NCI-H446 treated with DMSO at 0.1 percent for 48 hours (cell line): ENCODE measurements at regions not wholly inside any gene's neighbourhood (a gene's known extent, or its start where the extent isn't known, plus 50 kb on each side); places are given as distances from the start of the nearest gene placed in this dataset.
"Not testable (repeated sequence)": the region's sequence is repeated elsewhere in the genome, so short reads cannot be mapped to it uniquely, and the experiment has no call there.

Experiments
- DNase-seq: peaks from one replicate; lab custom pipeline; 2025; lab: John Stamatoyannopoulos, UW

DNA sequence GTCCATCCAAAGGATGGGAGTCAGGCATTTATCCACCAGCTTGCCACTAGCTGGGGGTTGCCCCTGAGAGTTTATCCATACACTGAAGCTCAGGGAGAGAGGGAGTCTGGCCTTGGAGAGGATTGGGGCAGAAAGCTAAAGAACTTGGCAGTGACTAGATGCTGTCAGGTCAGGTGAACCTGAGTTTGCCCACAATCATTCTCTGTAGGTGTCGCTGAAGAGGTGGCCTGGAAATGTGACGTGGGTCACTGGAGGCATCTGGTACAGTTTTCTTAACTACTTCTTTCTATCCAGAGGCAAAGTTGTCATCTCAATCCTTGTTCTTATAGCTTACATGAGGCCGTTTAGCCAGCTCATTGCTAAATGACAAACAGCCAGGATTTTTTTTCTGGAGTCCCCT lies 298.0 kb upstream of the CTNNB1 start:
- no peak for DNase-seq

DNA sequence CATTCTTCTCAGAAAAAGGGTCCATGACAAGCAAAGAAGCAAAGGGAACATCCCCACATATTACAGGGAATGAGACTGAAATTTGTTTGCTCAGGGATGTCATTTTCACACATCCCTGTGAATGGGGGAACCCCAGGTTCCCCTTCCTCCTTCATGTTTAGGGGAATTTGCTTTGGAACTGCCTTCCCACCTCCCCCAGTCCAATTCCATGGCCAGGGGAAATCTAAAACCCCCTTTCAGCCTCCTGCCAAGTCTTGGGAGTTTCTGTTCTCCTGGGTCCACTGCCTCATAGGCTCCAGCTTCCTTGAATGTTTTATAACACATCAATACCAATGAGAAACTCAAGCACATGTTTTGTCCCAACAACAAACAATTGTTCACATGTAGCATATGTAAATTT lies 297.5 kb upstream of the CTNNB1 start:
- DNase-seq: no peak

DNA sequence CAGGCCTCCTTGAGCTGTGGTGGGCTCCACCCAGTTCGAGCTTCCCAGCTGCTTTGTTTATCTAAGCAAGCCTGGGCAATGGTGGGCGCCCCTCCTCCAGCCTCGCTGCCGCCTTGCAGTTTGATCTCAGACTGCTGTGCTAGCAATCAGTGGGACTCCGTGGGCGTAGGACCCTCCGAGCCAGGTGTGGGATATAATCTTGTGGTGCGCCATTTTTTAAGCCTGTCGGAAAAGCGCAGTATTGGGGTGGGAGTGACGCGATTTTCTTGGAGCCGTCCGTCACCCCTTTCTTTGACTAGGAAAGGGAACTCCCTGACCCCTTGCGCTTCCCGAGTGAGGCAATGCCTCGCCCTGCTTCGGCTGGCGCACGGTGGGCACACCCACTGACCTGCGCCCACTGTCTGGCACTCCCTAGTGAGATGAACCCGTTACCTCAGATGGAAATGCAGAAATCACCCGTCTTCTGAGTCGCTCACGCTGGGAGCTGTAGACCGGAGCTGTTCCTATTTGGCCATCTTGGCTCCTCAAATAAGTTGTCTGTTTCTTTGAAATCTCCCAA lies 291.3 kb upstream of the CTNNB1 start:
- not testable (repeated sequence) for DNase-seq

DNA sequence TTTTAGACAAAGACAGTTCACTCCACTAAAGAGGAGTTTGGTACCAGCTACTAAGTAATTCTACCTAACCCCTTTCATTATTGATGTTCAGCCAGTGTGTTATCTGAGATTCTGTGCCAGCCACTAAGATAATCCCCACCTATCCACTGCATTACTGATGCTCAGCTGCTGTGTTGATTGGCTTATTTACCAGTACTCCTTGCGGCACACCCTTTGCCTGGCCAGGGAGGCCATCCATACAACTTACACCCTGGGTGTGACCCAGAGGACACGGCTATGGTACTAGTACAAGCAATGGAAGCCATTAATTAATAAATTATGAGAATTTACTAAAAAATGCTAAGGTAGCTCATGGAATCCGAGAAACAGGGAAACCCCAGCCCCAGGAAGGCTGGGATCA lies 290.7 kb upstream of the CTNNB1 start:
- DNase-seq: no peak

DNA sequence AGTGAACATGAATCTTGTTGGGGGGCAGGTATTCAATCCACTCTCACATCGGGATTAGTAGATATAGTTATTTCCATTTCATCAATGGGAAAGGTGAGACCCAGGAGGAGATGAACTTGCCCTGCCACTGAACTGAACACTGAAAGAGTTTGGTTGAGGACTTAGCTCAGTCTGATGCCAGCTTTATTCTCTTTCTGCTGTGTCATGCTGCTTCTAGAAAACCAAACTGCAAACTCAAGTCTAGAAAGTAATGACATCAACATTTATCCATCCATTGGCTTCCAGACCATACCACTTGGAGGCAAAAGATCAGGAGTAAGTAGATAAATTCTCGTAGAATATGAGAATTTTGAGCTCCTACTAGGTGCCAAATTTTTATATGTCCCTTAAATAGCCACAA lies 288.0 kb upstream of the CTNNB1 start:
- no peak for DNase-seq

DNA sequence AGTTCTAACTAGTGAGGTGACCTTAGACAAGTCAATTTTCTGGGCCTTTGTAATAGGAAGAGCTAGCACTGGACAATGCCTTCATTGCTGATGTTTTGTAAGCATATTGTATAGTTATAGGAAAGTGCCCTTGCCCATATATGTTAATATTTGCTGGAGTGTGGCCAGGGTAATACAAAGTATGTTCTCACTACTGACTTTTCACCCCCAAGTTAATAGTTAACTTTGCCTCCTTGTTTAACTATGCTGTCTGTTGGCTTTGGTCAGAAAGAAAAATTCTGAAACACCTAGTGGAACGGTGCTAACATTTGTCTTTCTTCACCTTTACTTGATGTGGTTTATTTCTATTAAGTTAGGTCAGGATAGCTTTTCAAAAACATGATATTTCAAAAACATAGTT lies 287.4 kb upstream of the CTNNB1 start:
- DNase-seq: no peak

DNA sequence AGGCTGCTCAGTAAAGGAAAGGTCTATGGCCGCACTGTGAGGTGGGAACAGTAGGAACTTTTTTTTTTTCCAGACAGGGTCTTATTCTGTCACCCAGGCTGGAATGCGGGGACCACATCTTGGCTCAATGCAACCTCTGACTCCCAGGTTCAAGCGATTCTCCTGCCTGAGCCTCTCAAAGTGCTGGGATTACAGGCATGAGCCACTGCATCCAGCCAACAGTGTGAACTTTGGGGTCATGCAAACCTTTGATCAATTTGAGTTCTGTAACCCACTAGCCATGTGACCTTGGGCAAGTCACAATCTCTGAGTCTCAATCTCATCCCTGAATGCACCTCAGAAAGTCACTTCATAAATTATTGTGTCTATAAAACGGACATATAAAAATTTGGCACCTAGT lies 286.8 kb upstream of the CTNNB1 start:
- no peak for DNase-seq

DNA sequence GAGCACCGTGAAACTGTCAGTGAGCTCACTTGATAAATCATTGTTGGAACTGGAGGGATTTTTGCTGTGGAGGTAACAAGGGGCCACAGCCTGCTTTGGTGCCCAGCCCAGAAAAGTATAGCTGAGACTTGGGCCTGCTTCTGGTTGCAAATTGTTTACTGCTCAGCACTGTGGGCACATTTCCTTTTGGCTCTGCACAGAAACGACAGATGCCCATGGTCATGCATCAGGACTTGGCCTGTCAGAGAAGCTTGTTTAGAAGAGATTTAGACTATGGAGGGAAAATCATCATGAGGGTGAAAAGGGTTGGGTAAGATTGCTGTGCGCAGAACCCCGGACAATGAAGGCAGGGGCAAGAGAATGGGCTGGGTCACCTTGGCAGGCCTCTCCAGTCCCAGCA lies 286.1 kb upstream of the CTNNB1 start:
- peak; percentile 70 for DNase-seq

DNA sequence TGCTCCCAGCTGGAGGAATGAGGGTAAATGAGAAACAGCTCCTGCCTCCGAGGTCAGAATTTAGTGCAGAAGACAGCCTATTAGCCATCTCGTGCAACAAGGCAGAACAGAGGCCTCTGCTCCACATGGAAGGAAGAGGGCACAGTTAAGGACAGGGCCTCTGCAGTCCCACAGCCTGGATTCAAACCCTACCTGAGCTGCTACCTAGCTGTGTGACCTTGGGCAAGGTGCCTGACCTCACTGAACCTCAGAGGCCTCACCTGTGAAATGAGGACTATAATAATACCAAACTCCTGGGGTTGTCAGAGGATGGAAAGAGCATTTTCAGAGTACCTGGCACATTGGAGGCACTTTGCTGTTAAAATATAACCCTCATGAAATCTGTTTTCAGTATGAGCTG lies 285.7 kb upstream of the CTNNB1 start:
- no peak for DNase-seq

DNA sequence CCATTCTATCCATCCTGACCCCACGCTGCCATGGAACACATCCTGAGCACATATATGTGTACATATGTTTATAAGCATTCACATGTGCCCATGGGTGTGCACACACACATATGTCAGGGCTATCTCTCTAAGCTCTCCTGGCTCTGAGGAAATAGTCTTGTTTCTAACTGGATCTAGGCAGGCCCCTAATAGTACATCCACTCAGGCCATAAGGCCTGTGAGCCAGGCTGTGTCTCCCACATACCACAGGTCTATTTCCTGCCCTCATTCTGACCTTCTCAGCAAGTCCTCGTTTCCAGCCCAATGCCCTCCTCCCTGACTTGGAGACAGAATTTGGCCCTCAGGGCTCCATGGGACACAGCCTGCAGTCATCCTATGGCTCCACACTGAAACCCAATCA lies 284.8 kb upstream of the CTNNB1 start:
- no peak for DNase-seq

DNA sequence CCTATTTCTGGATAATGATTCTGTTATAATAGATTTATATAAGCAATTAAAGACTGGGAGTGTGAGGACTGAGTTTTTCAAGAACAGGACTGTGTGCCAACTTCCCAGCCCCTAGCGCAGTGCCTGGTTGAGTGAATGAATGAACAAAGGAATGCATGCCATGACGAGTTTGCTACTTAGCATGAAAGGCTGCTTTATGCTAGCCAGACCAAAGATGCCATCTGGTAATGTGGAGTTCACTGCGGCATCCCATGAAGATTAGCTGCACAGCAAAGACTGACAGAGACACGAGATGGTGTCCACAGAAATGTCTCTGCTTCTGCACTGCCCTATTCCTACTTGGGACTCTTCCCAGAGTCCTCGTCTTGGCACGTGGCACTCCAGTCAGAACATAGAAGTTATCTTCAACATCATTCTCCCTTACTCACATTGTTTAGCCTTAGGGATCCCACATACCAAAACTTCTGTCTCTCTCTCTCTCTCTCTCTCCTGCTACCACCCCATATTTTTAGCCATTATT lies 283.9 kb upstream of the CTNNB1 start:
- no peak for DNase-seq

DNA sequence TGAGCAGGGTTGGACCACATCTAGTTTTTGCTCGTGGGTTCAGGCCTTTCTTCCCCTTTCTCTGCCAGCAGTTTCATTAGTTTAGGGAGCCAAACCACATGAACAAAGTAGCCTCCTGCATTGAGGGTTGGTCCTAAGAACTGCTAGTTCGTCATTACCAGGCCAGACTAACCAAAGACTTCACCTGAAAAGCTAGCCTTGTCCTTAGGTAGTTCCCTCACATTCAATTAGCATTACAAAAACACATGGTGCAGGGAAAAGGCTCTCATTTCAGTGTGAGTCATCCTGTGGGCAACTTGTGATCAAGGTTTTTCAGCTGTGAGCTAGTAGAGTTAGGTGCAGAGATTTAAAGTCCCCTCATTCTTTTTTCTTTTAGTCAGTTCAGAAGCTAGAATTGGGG lies 279.3 kb upstream of the CTNNB1 start:
- DNase-seq: no peak

DNA sequence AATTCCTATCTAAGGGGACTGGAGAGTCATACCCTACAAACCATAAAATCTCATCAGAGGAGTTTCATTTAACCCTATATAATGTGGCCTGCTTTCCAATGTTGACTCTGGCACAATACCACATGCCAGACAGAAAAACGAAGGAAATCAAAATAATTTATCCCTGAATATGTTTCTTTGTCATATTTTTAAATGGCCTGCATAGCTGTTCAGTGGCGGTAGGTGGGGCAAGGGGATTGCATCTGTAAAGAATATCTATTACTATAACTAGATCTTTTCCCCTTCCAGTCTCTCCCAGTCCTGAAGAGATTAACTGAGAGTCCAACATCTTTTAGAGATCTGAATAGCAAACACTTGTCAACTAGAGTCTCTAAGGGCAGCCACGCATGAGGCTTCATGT lies 278.1 kb upstream of the CTNNB1 start:
- no peak for DNase-seq

DNA sequence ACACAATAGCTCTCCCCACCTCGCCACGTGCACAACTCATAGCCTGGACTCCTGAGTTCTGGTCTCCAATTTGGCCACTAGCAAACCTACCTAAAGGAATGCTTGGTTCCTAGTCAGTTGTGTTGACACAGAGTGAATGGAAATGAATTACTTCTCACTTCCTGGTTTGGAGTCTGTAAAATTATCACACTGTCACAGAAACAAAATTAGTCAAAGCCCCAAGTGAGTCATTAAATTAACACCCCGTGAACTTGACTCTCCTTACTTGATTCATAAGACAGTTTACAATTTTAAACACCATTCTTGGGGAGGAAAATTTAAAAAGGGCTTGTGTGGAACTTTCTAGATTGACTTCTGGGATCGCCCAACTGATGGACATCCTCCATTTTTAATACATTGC lies 276.2 kb upstream of the CTNNB1 start:
- DNase-seq: no peak

DNA sequence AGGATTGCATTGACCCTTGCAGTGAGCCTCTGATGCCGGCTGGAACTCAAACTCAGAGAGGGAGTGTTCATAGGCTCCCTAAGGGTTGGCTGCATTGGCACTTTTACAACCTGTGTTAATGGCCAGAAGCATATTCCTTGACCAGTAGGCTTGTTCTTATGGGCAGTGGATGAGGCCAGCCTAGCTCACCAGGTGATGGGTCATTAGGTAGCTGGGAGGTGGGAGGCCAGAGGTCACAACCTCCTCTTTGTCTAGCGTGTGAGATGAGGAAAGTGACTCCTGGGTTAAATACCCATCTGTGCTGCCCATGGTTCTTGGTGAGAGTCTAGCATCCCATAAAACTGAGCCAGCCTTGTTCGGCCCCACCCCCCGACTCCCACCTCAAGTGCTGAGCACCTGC lies 275.7 kb upstream of the CTNNB1 start:
- DNase-seq: no peak

DNA sequence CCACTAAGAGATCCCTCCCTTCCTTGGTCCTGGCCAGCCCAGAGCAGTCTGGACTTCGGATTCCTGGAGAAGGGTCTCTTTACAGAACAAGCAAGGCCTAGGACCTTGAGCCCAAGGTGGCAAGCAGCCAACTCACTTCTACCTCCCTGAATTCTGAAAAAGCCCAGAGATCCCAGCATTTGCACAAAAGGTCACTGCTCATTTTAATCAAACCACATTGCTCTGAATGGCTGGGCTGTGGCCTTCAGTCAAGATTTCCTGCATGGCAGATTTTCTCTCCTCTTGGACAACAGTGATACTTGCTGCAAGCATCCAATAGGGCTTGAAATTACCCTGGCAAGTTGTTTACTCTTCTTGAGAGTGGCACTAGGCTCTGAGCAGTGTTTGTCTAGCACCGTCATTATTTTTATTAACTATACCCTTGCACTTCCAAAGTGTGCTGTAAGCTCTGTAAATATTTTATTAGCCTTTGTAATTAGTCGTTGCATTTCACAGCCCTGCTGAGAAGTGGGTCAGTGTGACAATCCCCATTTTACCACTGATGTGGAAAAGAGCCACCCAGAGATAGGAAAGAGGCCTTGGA lies 274.7 kb upstream of the CTNNB1 start:
- DNase-seq: no peak

DNA sequence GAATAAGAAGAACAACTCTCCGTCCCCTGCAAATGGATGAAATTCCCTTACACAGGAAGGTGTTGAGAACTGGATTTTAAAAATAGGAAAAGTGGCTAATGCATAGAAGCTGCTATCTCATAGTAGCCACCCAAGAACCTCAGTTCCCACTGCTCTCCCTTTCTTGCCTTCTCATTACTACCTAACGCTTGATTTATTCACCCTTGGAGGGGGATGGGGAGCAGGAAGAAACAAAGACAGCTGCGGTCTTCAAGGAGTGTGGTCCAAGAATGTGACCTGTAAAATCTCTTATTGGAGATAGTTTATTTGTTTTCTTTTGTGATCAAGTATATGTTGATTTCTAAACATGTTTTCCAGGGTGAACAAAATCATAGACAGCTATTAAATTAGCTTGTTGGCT lies 274.1 kb upstream of the CTNNB1 start:
- no peak for DNase-seq

DNA sequence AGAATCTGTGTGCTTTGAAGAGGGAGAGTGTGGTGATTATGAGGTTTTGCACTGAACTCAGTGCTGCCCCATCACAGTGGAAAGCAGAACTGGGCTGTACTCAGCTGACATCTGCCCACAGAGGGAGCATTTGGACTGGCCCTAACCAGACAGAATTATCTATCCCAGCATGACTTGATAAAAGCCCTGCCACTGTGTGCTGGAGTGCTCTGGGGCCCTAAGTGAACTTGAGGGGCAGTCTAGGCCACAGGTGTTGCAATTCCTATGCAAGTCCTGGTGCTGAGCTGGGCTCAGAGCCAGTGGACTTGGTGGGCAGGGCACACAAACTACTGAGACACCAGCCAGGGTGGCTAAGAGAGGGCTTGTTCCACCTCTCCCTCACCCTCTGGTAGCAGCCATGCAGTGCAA lies 269.2 kb upstream of the CTNNB1 start:
- DNase-seq: no peak

DNA sequence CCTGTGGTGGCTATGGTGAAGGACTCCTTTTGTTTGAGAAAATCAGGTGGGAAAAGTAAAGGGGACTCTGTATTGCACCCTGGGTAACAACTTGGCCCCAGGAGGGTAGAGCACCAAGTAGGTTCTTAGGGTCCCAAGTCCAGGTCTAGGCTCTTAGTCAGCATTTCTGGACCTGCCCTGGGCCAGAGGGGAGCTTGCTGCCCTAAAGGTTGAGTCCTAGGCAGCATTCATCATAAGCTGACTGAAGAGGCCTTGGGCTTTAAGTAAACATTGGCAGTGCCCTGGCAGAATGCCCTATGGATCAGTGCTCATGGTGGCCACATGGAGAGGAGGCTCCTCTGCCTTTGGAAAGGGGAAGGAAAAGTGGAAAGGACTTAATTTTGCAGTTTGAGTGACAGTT lies 268.5 kb upstream of the CTNNB1 start:
- no peak for DNase-seq

DNA sequence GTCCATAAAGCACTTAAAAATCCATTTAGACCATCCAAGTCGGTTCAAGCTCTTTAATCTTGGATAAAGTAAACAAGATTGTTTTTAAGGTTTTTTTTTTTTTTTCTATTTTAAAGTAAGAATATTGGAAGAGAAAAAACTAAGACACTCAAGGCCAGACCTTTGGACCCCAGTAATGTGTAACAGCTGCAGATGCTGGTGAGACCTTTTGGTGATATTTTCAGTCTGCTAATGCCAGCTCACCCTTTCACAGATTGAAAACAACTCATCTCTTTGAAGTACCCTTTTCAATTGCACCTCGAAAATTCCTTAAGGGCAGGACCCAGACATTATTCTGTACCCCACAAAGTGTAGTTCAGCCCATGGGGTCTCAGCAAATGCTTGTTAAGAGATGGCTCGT lies 260.7 kb upstream of the CTNNB1 start:
- no peak for DNase-seq

DNA sequence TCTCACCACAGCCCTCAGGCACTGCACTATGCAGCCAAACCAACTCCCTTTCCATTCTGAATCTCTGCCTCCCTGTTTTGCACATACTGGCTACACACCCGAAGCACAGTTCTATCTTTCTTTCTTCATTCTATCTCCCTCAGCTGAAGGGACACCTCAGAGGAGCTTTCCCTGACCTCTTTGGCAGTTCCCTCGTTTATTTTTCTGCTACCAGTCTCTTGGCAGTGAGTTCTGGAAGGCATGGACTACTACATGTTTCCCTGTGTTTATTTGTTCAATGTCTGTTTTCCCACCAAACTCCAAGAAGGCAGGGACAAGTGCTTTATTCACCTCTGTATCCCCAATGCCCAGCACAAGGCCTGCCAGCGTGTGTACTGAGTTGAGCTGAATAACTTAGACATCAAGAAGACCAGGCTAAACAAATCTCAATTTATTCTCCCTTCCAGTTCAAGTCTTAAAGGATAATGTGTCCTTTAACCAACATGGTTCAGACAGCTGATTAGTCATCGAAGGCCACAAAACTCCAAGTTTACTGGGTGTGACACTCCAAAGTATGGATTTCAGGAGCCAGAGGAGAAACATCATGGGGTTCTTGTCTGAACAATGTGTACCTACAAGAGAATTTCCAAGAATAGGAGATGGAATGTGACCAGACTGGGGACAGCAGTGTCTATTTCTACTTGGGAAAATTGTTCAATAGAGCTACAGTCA lies 260.1 kb upstream of the CTNNB1 start:
- no peak for DNase-seq

DNA sequence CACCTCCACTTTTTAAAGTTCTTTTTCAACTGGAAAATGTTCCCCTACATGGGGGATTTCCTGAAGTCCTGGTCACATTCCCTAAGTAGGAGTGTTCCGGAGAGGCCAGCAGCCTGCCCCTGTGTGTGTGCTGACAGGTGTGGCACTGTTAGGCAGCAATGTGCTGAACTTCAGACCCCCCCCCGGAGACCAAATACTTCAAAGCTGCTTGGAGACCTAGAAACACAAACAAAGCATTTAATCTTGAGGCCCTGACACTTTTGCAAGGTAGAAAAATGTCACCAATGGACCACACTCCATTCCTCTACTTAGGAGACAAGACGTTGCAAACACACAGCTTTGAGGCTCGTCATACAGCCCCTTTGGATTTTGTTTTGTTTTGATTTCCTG lies 259.6 kb upstream of the CTNNB1 start:
- no peak for DNase-seq

DNA sequence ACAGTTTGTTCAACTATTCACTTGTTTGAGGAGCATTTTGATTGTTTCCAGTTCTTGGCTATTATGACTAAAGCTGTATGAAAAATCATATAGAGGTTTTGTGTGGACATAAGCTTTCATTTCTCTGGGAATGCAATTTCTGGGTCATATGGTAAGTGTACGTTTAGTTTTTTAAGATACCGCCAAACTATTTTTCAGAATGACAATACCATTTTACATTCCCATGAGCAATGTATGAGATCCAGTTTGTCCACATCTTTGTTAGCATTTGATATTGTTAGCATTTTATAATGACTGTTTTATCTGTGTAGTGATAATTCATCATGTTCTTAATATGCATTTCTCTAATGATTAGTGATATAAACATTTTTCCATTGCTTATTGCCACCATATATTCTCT lies 258.7 kb upstream of the CTNNB1 start:
- DNase-seq: no peak

DNA sequence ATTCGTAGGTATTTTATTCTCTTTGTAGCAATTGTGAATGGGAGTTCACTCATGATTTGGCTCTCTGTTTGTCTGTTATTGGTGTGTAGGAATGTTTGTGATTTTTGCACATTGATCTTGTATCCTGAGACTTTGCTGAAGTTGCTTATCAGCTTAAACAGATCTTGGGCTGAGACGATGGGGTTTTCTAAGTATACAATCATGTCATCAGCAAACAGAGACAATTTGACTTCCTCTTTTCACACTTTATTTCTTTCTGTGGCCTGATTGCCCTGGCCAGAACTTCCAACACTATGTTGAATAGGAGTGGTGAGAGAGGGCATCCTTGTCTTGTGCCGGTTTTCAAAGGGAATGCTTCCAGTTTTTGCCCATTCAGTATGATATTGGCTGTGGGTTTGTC lies 252.3 kb upstream of the CTNNB1 start:
- DNase-seq: not testable (repeated sequence)
